Stomach (tissue), 4 donors: ENCODE measurements at regions not wholly inside any gene's neighbourhood (a gene's known extent, or its start where the extent isn't known, plus 50 kb on each side); places are given as distances from the start of the nearest gene placed in this dataset.

ENCODE experiments used
- POLR2A ChIP-seq, 4 donors: fragments of 450-650 bp; IDR thresholded peaks; one replicate each; pipeline ENCODE4 v1.6.1; 2016; ENCODE audit warnings: antibody characterized with exemption in 4 of 4, control low read depth in 2 of 4, mild to moderate bottlenecking in 1 of 4, moderate library complexity in 1 of 4
- TF ChIP-seq, protein P1 (sequence below), 7 experiments: fragments of 450-650 bp in 4 of 7; fragments of 200-600 bp in 3 of 7; sonication (generic) in 3 of 7; IDR thresholded peaks; one replicate each; pipeline ENCODE4 v1.5.1; 2016 to 2019; ENCODE audit warnings: antibody characterized with exemption in 7 of 7, control low read depth in 2 of 7, mild to moderate bottlenecking in 1 of 7

DNA sequence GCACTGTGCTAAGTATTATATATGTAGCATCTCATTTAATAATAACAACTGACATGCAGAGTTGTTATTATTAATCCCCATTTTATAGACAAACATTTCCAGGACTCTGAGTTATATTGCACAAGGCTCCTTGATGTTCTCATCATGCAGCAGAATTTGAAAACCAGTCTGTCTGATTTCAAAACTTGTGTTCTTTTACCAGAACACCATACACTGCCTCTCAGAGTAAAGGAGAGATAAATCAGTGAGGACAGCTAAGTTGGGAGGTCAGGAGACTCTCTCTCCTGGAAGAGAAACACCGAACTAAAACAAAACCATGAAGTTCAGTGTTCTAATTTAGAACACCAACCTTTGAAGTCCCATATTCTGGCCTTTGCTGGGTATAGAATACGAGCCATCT, 92.7 kb upstream of the TNC start:
- TF ChIP-seq, protein P1, sequence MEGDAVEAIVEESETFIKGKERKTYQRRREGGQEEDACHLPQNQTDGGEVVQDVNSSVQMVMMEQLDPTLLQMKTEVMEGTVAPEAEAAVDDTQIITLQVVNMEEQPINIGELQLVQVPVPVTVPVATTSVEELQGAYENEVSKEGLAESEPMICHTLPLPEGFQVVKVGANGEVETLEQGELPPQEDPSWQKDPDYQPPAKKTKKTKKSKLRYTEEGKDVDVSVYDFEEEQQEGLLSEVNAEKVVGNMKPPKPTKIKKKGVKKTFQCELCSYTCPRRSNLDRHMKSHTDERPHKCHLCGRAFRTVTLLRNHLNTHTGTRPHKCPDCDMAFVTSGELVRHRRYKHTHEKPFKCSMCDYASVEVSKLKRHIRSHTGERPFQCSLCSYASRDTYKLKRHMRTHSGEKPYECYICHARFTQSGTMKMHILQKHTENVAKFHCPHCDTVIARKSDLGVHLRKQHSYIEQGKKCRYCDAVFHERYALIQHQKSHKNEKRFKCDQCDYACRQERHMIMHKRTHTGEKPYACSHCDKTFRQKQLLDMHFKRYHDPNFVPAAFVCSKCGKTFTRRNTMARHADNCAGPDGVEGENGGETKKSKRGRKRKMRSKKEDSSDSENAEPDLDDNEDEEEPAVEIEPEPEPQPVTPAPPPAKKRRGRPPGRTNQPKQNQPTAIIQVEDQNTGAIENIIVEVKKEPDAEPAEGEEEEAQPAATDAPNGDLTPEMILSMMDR (IDR thresholded peaks at IDR 0.05): no peak
- TF ChIP-seq POLR2A (IDR thresholded peaks at IDR 0.05): no peak
